Heart right ventricle (tissue), 16 donors: ENCODE measurements at regions not wholly inside any gene's neighbourhood (a gene's known extent, or its start where the extent isn't known, plus 50 kb on each side); places are given as distances from the start of the nearest gene placed in this dataset.

Source experiments
- ATAC-seq, 8 donors: fragments of 200-7000 bp; cut with Tn5 transposase; one replicate each; pipeline ENCODE4 v1.9.1; 2020; ENCODE audit warnings: mild to moderate bottlenecking in 8 of 8, moderate library complexity in 8 of 8, moderate number of reproducible peaks in 1 of 8
- DNase-seq, 2 donors: peaks; one replicate each; pipeline ENCODE4 v3.0.0-alpha.2; 2020
- H3K27ac ChIP-seq, 10 donors: fragments of 200-600 bp; sonication (generic) in 2 of 10; one replicate each; pipeline versions ENCODE4 v1.5.0 to v1.8.0; 2020 to 2022; ENCODE audit warnings: mild to moderate bottlenecking in 3 of 10
- H3K27me3 ChIP-seq, 7 donors: fragments of 200-600 bp; one replicate each; pipeline ENCODE4 v1.8.0; 2021 to 2022; ENCODE audit warnings: mild to moderate bottlenecking in 2 of 7
- H3K36me3 ChIP-seq, 9 donors: fragments of 200-600 bp; sonication (generic) in 1 of 9; one replicate each; pipeline versions ENCODE4 v1.5.0 to v1.8.0; 2020 to 2022; ENCODE audit warnings: mild to moderate bottlenecking in 2 of 9
- H3K4me1 ChIP-seq, 9 donors: fragments of 200-600 bp; sonication (generic) in 1 of 9; one replicate each; pipeline versions ENCODE4 v1.5.0 to v1.8.0; 2020 to 2022; ENCODE audit warnings: mild to moderate bottlenecking in 4 of 9
- H3K4me3 ChIP-seq, 10 donors: fragments of 200-600 bp; sonication (generic) in 2 of 10; one replicate each; pipeline versions ENCODE4 v1.5.0 to v1.8.0; 2020 to 2022; ENCODE audit warnings: mild to moderate bottlenecking in 7 of 10, moderate library complexity in 2 of 10
- H3K9me3 ChIP-seq, 11 donors: fragments of 200-600 bp in 10 of 11; sonication (generic) in 2 of 11; one replicate each; pipeline versions ENCODE4 v1.5.0 to v1.8.0; 2013 to 2022; ENCODE audit warnings: mild to moderate bottlenecking in 2 of 11, control low read depth in 1 of 11, moderate library complexity in 1 of 11
- CTCF ChIP-seq, 9 donors: fragments of 200-600 bp; sonication (generic) in 2 of 9; IDR thresholded peaks; one replicate each; pipeline versions ENCODE4 v1.5.0 to v1.8.0; 2021 to 2022; ENCODE audit warnings: antibody characterized with exemption in 9 of 9, mild to moderate bottlenecking in 5 of 9, moderate library complexity in 1 of 9
- WGBS, 2 donors: extraction: QIAGEN DNeasy Blood & Tissue Kit; methylation state at CpG; one replicate each; pipeline ENCODE4 v1.1.7; 2013; ENCODE audit warnings: inconsistent platforms in 1 of 2; 5-methylcytosine and 5-hydroxymethylcytosine counted together
- intact Hi-C, 10 donors: fragments of 100-400 bp; cut with DNase I; formaldehyde crosslinking; loops; one replicate each; pipeline versions ENCODE4 v1.11.1 to v1.14.2; 2022
- donor health status: Arrhythmogenic right ventricular cardiomyopathy.
- donor health status: ischemic (EF 13 %, LVEDD 7.1; RV severe dilation, severe dysfunction).
- donor health status: healthy with polysubstance abuse.
- donor health status: DM: no; HTN: yes; CAD: no.
- donor health status: DM: no; HTN: no; CAD: no.
- donor health status: ischemic (EF 25% LVEDD 6.9; RV normal size, moderate dysfunction).
- donor health status: ischemic (EF 25% LVEDD 5.7; RV mildly dilated, moderate dysfunction).
- donor health status: healthy.
- donor health status: DM: yes; HTN: yes; CAD: no.
- donor health status: Ischemic cardiomyopathy.
- donor health status: ischemic (EF 35%, LVEDD 5.7; RV mildly dilated, moderate dysfunction).
- donor health status: nonischemic (EF 11% LVEDD 7.7; RV severe dilation, severe dysfunction).
- donor health status: DM: yes; HTN: yes; CAD: no.
- donor health status: PGD.
- donor health status: ischemic (EF 29% LVEDD 5.4; RV normal size, mild dysfunction).
- donor health status: nonischemic (EF 23%, LVEDD 6.1; RV moderate dilation, normal function).

- Histone ChIP-seq H3K27me3 (peaks cover 4 to 95% (median 90%) of the 10 kb centered on the region in 7 donors), H3K27ac (no peak overlapping the region), H3K4me3 (no peak overlapping the region), H3K9me3 (no peaks in the 10 kb centered on the region), H3K4me1 (peaks cover 0 to 3% (median 0%) of the 10 kb centered on the region in 9 donors), H3K36me3 (no peaks in the 10 kb centered on the region)
- no peak for TF ChIP-seq CTCF (IDR thresholded peaks at IDR 0.05)
- ATAC-seq (no peak), DNase-seq (no peak)
- intact Hi-C loops: no loop called here
- 55 to 57% methylated on average over 8 to 9 of the region's 9 CpGs for WGBS, 2 donors
These were observed 110.7 kb upstream of the ADRA2C start for GRCh38 chr4:3655485-3655884.

- H3K36me3 ChIP-seq: no peaks in the 10 kb centered on the region
- ATAC-seq (no peak), DNase-seq (no peak)
- no peak for TF ChIP-seq CTCF (IDR thresholded peaks at IDR 0.05)
- H3K9me3 ChIP-seq: no peaks in the 10 kb centered on the region
- no peak overlapping the region for H3K4me3 ChIP-seq
- H3K27me3 ChIP-seq: peaks cover 4 to 95% (median 90%) of the 10 kb centered on the region in 7 donors
- H3K4me1 ChIP-seq: peaks cover 0 to 3% (median 0%) of the 10 kb centered on the region in 9 donors
- WGBS, 2 donors: 84 to 86% methylated on average over 30 of the region's 30 CpGs
- intact Hi-C loops: no loop called here
- no peak overlapping the region for H3K27ac ChIP-seq
These were observed 112.0 kb upstream of the ADRA2C start for GRCh38 chr4:3654036-3654807.

GRCh38 chr4:3652586-3652985 is 113.6 kb upstream of the ADRA2C start:
- Histone ChIP-seq H3K27ac (no peak overlapping the region), H3K4me3 (no peak overlapping the region), H3K9me3 (no peaks in the 10 kb centered on the region), H3K4me1 (no peaks in the 10 kb centered on the region), H3K36me3 (no peaks in the 10 kb centered on the region), H3K27me3 (peaks cover 4 to 91% (median 80%) of the 10 kb centered on the region in 7 donors)
- DNase-seq (no peak), ATAC-seq (no peak)
- no peak for TF ChIP-seq CTCF (IDR thresholded peaks at IDR 0.05)
- 86% methylated on average over 14 of the region's 14 CpGs for WGBS, 2 donors
- intact Hi-C loops: no loop called here

- Histone ChIP-seq H3K27me3 (peaks cover 4 to 90% (median 72%) of the 10 kb centered on the region in 7 donors), H3K36me3 (no peaks in the 10 kb centered on the region), H3K27ac (no peak overlapping the region), H3K9me3 (no peaks in the 10 kb centered on the region), H3K4me3 (no peak overlapping the region), H3K4me1 (no peaks in the 10 kb centered on the region)
- 81 to 88% methylated on average over 16 of the region's 16 CpGs for WGBS, 2 donors
- intact Hi-C loops: no loop called here
- no peak for DNase-seq
- no peak for TF ChIP-seq CTCF (IDR thresholded peaks at IDR 0.05)
- no peak for ATAC-seq
These were observed 114.8 kb upstream of the ADRA2C start for GRCh38 chr4:3651267-3651845.
